SH-SY5Y (cell line): ENCODE measurements at regions not wholly inside any gene's neighbourhood (a gene's known extent, or its start where the extent isn't known, plus 50 kb on each side); places are given as distances from the start of the nearest gene placed in this dataset.

Experiments used
- GATA2 ChIP-seq: IDR thresholded peaks from 2 replicates; pipeline ENCODE4 v1.6.1; 2011; ENCODE audit warnings: mild to moderate bottlenecking, low read depth, low read length
- GATA3 ChIP-seq: IDR thresholded peaks from 2 replicates; pipeline ENCODE4 v1.6.1; 2011; ENCODE audit warnings: low read depth, mild to moderate bottlenecking, low read length, moderate library complexity

DNA sequence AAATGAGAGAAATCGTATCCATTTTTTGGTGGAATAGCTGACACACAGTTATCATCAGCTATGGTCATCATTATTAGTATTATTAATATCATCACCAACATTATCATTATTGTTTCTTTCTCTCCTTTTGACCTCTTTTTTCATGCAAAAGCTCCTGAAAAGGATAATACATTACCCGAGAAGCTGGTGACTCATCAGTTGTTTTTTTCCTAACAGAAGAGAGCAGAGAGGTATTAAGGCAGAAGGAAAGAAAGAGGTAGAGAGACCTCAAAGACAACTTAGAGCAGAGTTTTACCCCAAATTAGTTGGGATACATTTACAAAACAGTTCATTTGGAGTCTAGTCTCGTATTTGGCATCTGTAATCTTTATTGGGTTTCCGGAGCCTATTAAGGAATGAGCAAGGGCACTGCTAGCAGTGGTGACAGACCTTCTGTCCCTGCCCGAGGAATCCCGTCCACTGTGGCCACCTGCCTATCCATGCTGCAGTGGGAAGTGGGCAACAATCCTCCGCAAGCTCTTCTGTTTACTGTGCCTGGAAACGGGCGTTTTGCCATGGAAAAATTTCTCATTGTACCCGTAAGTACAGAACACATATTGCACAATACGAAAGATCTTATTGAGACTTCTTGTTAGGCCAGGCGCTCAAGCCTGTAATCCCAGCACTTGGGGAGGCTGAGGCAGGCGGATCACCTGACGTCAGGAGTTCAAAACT lies 170.0 kb upstream of the MKLN1 start:
- TF ChIP-seq GATA2 (no peak), GATA3 (no peak)

DNA sequence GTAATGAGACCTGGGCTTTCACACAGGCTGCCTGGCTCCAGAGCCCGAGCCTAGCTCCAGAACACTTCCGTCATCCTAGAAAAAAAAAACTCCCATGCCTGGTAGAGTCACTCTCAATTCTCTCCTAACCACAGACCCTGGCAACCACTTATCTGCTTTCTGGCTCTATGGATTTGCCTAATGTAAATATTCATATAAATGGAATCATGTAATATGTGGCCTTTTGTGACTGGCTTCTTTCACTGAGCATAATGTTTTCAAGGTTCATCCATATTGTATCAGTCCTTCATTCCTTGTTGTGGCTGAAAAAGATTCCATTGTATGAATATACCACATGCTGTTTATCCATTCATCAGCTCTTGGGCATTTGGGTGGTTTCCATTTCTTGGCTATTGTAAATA lies 167.7 kb upstream of the MKLN1 start:
- TF ChIP-seq GATA2, result no peak
- TF ChIP-seq GATA3, result no peak

DNA sequence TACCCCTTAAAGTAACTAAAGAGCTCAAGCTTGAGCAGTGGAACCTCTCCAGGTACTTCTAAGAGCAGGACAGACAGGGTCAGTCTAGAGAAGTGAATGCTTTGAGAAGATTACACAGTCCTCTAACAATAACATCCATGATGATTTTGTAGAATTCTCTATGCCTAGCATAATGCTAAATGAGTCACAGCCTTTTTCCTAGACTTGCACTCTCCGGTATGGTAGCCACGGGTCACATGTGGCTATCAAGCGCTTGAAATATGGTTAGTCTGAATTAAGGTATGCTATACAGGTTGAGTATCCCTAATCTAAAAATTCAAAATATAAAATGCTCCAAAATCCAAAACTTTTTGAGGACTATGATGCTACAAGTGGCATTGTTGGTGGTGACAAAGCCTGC lies 166.6 kb upstream of the MKLN1 start:
- no peak for TF ChIP-seq GATA2
- TF ChIP-seq GATA3, result no peak

GRCh38 chr7:131164025-131164925 lies 163.4 kb upstream of the MKLN1 start:
- TF ChIP-seq GATA3, result no peak

DNA sequence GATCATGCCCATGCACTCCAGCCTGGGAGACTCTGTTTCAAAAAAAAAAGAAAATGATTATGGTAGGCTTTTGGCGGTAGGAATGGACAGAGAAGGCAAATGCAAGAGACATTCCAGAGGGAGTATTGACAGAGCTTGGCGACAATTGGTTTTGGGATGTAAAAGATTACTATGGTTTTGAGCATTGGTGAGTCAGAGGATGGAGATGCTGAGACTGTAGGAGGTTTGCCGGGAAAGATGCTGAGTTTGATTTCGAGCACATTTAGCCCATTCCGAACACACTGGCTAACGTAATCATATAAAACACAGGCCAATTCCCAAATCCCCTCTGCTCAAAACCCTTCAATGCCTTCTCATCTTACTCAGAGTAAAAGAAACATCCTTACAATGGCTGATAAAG lies 161.6 kb upstream of the MKLN1 start:
- TF ChIP-seq GATA2 (no peak), GATA3 (no peak)

DNA sequence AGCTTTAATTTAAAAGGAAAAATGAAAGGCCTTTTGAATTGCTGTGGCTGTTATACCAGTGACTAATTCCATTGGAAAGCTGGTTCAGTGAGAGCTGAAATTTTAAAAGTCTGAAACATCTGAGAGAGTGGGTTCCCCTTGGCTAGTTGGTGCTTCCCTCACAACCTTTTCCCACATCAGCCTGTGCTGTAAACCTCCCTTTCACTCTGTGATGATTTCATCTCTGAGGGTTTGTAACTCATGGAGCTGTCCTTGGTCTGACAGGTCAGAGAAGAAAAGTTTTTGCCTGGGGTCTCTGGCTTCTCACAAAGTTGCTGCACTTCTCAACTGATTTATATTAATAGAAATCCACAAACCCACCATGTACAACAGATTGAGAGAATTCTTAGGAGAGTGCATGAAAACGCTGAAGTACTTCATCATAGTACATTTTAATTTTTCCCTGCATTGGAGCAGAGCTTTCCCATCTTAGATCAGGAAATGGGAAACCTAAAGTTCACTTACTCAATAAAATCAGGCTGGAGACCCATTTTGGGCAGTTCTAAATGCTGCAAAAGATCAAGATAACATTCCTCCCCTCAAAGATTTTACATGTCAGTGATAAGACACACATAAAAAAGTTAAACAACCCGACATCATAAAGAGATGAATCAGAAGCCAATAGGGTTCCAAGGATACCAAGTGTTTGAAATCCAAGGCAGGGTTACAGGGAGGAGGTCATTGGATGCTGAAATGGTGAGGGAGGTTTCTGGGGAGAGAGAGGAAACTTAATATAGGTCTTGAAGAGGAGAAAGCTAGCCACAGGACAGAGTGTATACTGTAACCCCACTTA lies 157.0 kb upstream of the MKLN1 start:
- TF ChIP-seq GATA2, result no peak
- TF ChIP-seq GATA3, result no peak

DNA sequence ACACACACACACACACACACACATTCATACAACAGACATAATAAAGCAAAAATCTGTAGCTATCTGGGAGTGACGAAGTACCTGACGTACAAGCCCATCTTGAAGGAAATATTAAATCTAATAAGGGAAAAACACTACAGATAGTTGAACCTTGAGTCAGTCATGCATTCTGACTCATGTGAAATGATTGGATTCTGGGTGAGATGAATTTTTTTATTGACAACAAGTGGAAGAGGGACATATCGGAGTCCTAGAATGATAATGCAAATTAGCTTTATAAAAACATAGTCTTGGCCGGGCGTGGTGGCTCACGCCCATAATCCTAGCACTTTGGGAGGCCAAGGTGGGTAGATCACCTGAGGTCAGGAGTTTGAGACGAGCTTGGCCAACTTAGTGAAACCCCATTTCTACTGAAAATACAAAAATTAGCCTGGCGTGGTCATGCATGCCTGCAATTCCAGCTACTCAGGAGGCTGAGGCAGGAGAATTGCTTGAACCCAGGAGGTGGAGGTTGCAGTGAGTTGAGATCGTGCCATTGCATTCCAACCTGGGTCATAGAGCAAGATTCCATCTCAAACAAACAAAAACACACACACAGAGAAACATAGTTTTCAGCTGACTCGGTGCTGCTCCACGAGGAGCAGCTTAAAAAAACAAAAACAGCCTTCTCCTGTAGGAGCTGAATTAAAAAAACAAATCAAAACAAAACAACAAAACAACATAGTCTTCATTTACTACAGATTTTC lies 154.4 kb upstream of the MKLN1 start:
- TF ChIP-seq GATA3, result no peak
- TF ChIP-seq GATA2, result no peak

GRCh38 chr7:131174391-131174790 lies 153.3 kb upstream of the MKLN1 start:
- TF ChIP-seq GATA3 (no peak), GATA2 (no peak)

DNA sequence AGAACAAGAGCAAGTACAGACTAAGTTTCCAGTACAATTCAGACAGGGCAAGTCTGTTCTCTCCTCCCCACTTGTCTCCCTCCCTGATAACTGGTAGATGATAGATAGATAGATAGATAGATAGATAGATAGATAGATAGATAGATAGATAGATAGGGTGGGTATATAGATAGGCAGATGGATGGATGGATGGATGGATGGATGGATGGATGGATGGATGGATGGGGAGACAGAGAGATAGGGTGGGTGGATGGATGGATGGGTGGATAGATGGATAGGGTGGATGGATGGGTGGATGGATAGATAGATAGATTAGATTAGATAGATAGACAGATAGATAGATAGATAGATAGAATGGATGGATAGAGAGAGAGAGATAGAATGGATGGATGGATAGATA lies 152.8 kb upstream of the MKLN1 start:
- no peak for TF ChIP-seq GATA2
- TF ChIP-seq GATA3, result no peak

DNA sequence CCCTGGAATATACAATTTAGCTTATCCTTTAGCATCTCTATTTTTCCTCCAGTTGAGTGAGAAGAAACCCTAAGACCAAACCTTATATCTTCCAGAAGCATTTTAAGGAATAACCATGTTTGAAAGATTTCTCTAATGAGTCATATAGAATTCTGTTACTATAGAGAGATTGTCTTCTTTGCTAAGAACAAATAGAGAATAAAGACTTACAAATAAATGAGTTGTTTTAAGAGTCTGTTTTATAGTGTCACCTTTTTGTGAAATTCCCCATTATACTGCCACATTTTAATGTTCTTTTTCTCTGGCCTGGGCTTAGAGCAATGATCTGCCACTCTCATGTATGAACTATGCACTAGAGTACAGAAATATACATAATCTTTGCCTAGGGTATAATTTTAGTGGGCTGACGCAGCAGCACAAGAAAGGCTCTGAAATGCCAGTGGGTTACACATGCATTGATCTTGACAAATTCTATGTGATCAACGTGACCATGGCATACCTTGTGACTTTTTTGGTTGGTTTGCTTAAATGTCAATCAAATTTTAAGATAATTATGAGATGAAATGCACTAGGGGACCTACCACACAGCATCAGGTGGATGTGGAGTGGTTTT lies 145.1 kb upstream of the MKLN1 start:
- no peak for TF ChIP-seq GATA3
- TF ChIP-seq GATA2, result no peak

- TF ChIP-seq GATA2 (no peak), GATA3 (no peak)
Measured at GRCh38 chr7:131183072-131183471, 144.6 kb upstream of the MKLN1 start.

DNA sequence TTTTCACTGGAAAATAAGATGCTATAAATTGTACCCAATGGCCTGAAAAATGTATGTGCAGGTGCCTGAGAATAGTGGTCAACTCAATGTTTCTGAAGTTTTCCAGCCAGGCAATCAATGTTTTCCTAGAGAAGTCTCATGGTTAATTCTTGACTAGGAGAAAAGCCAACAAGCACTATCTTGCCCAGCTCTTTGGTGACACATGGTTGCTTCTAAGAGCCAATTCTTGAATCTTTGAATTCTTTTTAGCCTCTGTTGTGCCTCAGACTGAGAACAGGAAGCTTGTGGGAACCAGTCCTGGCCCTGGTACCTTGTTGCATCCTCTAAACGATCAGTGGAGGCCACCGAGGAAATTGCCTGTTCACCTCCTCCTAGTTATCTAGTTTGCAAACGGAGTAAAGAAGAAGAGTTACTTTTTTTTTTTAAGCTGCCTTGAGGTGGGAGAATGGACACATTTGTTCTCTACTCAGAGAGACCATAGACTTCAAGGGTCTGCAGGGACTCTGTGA lies 144.0 kb upstream of the MKLN1 start:
- TF ChIP-seq GATA3 (no peak), GATA2 (no peak)

DNA sequence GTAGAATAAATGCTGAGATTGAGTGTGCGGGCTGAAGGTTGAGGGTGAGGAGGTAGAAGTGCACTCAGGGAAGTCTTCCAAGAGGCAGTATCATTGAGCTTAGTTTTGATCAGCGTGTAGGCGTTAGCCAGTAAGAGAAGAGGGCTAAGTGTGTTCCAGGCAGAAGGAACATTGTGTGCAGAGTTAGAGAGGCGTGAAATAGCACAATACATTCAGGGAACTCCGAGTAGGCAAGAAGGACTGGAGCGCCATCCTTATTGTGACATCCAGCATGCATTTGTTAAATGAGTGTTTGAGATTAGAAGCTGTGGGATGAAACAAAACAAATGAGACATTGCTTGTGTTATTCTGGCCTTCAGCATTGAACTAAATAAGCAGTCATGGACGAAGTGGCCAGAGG lies 140.9 kb upstream of the MKLN1 start:
- TF ChIP-seq GATA2, result no peak
